Naive thymus-derived CD8-positive, alpha-beta T cell (primary cell): ENCODE measurements at regions not wholly inside any gene's neighbourhood (a gene's known extent, or its start where the extent isn't known, plus 50 kb on each side); places are given as distances from the start of the nearest gene placed in this dataset.
"Not testable (repeated sequence)": the region's sequence is repeated elsewhere in the genome, so short reads cannot be mapped to it uniquely, and the experiment has no call there.

ENCODE experiments used
- ATAC-seq, 2 donors: fragments of 150-1000 bp; cut with Tn5 transposase in 1 of 2; sonication (Bioruptor Pico), chemical (Tn5 transposase) in 1 of 2; 1 replicate in 1 of 2; 2 replicates in 1 of 2; pipeline ENCODE4 v1.10.0; 2021; ENCODE audit warnings: mild to moderate bottlenecking in 2 of 2, moderate library complexity in 2 of 2
- POLR2A ChIA-PET: fragments of 350-600 bp; sonication (Branson Sonifier 250); formaldehyde crosslinking; loops from one replicate; lab custom pipeline; 2021; ENCODE audit warnings: antibody characterized with exemption; lab: Charles Lee
- DNase-seq, 10 donors: peaks; one replicate each; pipeline versions ENCODE4 v3.0.0 to v3.0.0-alpha.2; 2020 to 2022
- H3K27ac Mint-ChIP-seq, 10 donors: one replicate each; pipeline ENCODE4 v1.8.0; 2020 to 2022; ENCODE audit warnings: mild to moderate bottlenecking in 10 of 10, mixed read lengths in 10 of 10, moderate library complexity in 4 of 10, inconsistent platforms in 1 of 10
- H3K27me3 Mint-ChIP-seq, 5 donors: one replicate each; pipeline ENCODE4 v1.8.0; 2021 to 2022; ENCODE audit warnings: mixed read lengths in 5 of 5
- H3K36me3 Mint-ChIP-seq, 3 donors: one replicate each; pipeline ENCODE4 v1.8.0; 2020 to 2022; ENCODE audit warnings: mixed read lengths in 3 of 3, mild to moderate bottlenecking in 2 of 3, inconsistent platforms in 1 of 3
- H3K4me1 Mint-ChIP-seq, 4 donors: one replicate each; pipeline ENCODE4 v1.8.0; 2021 to 2022; ENCODE audit warnings: mixed read lengths in 4 of 4
- H3K4me3 Mint-ChIP-seq, 10 donors: one replicate each; pipeline ENCODE4 v1.8.0; 2020 to 2022; ENCODE audit warnings: mild to moderate bottlenecking in 10 of 10, mixed read lengths in 10 of 10, moderate library complexity in 6 of 10, inconsistent platforms in 1 of 10
- H3K9me3 Mint-ChIP-seq, 9 donors: one replicate each; pipeline ENCODE4 v1.8.0; 2020 to 2022; ENCODE audit warnings: mixed read lengths in 9 of 9, mild to moderate bottlenecking in 3 of 9, inconsistent platforms in 1 of 9, moderate library complexity in 1 of 9

DNA sequence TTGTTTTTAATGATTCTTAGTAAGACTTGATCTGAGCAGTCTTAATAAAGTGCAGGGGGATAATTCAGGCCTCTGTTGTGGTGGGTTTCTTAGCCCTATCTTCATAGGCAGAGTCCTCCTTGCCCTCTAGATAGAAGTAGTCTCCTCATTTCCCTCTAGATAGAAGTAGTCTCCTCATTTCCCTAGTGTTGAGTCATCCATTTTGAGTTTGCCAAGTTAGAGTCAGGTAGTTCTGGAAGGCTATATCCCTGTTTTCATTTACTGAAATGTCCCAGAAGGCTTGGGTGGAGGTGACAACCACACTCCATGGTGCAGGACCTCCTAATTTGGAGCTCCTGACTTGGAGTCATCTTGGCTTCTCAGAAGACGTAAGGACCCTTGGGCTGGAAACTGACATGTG lies 384.6 kb downstream of the MLLT3 start:
- DNase-seq: no peak
- H3K4me1 Mint-ChIP-seq: peaks cover 17 to 45% (median 35%) of the 10 kb centered on the region in 4 donors

GRCh38 chr9:20236676-20237075 lies 385.6 kb downstream of the MLLT3 start:
- no peak overlapping the region for H3K27ac Mint-ChIP-seq
- no peak for DNase-seq
- H3K4me3 Mint-ChIP-seq: no peak overlapping the region
- H3K4me1 Mint-ChIP-seq: peaks cover 10 to 35% (median 25%) of the 10 kb centered on the region in 4 donors
- POLR2A ChIA-PET: no interaction called here
- no peaks in the 10 kb centered on the region for H3K27me3 Mint-ChIP-seq
- ATAC-seq: no peak
- peaks cover 0 to 5% (median 4%) of the 10 kb centered on the region in 3 donors for H3K36me3 Mint-ChIP-seq
- H3K9me3 Mint-ChIP-seq: peaks cover 0 to 20% (median 6%) of the 10 kb centered on the region in 9 donors

More for the DNA sequence above, 384.6 kb downstream of the MLLT3 start:
- Mint-ChIP-seq H3K9me3 (peaks cover 0 to 15% (median 5%) of the 10 kb centered on the region in 9 donors), H3K4me3 (no peak overlapping the region), H3K27ac (peak overlapping the region in 2 of 10 donors; percentile 3 to 57), H3K27me3 (no peaks in the 10 kb centered on the region), H3K36me3 (peaks cover 0 to 5% (median 3%) of the 10 kb centered on the region in 3 donors)
- POLR2A ChIA-PET: no interaction called here
- ATAC-seq: no peak

DNA sequence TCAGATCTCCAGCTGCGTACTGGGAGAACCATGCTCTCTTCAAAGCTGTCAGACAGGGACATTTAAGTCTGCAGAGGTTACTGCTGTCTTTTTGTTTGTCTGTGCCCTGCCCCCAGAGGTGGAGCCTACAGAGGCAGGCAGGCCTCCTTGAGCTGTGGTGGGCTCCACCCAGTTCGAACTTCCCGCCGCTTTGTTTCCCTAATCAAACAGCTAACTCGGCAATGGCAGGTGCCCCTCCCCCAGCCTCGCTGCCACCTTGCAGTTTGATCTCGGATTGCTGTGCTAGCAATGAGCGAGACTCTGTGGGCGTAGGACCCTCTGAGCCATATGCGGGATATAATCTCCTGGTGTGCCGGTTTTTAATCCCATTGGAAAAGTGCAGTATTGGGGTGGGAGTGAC lies 387.1 kb downstream of the MLLT3 start:
- H3K4me1 Mint-ChIP-seq: peaks cover 0 to 21% (median 12%) of the 10 kb centered on the region in 4 donors
- H3K4me3 Mint-ChIP-seq, H3K27ac Mint-ChIP-seq, H3K36me3 Mint-ChIP-seq, H3K27me3 Mint-ChIP-seq, ATAC-seq, POLR2A ChIA-PET, DNase-seq: not testable (repeated sequence)
- peaks cover 0 to 31% (median 8%) of the 10 kb centered on the region in 9 donors for H3K9me3 Mint-ChIP-seq

- Mint-ChIP-seq H3K4me3 (peak overlapping the region in 1 of 10 donors; percentile 26), H3K9me3 (peaks cover 0 to 17% (median 2%) of the 10 kb centered on the region in 9 donors), H3K27me3 (no peaks in the 10 kb centered on the region), H3K4me1 (peaks cover 8 to 45% (median 33%) of the 10 kb centered on the region in 4 donors), H3K27ac (peak overlapping the region in 1 of 10 donors; percentile 77), H3K36me3 (peaks cover 0 to 6% (median 5%) of the 10 kb centered on the region in 3 donors)
- no peak for DNase-seq
- no peak for ATAC-seq
- POLR2A ChIA-PET: interaction anchor here (0.7 kb wide), 1 partner anchor 23 kb away, joined by 4 read pairs; no protein-coding TSS in a partner anchor
Measured at GRCh38 chr9:20228096-20228495, 394.2 kb downstream of the MLLT3 start.

- POLR2A ChIA-PET: interaction anchor here (0.5 to 0.7 kb wide), 2 partner anchors 12 to 24 kb away, joined by 3 to 4 read pairs; no protein-coding TSS in a partner anchor
- no peak overlapping the region for H3K27ac Mint-ChIP-seq
- peaks cover 0 to 12% (median 2%) of the 10 kb centered on the region in 9 donors for H3K9me3 Mint-ChIP-seq
- no peaks in the 10 kb centered on the region for H3K27me3 Mint-ChIP-seq
- ATAC-seq (no peak), DNase-seq (no peak)
- H3K4me1 Mint-ChIP-seq: peaks cover 8 to 45% (median 33%) of the 10 kb centered on the region in 4 donors
- H3K36me3 Mint-ChIP-seq: peaks cover 0 to 6% (median 5%) of the 10 kb centered on the region in 3 donors
- H3K4me3 Mint-ChIP-seq: no peak overlapping the region
Measured at GRCh38 chr9:20227166-20227874, 395.0 kb downstream of the MLLT3 start.

GRCh38 chr9:20226345-20226744 lies 396.0 kb downstream of the MLLT3 start:
- DNase-seq (no peak), ATAC-seq (no peak)
- H3K36me3 Mint-ChIP-seq: peaks cover 0 to 6% (median under 1%) of the 10 kb centered on the region in 3 donors
- H3K27ac Mint-ChIP-seq: no peak overlapping the region
- POLR2A ChIA-PET: interaction anchor here (0.6 to 1.4 kb wide), 2 partner anchors 13 to 738 kb away, joined by 3 to 4 read pairs; no protein-coding TSS in a partner anchor
- no peak overlapping the region for H3K4me3 Mint-ChIP-seq
- peaks cover 0 to 8% (median 2%) of the 10 kb centered on the region in 9 donors for H3K9me3 Mint-ChIP-seq
- H3K4me1 Mint-ChIP-seq: peaks cover 10 to 50% (median 36%) of the 10 kb centered on the region in 4 donors
- H3K27me3 Mint-ChIP-seq: no peaks in the 10 kb centered on the region

- POLR2A ChIA-PET: interaction anchor here (1.4 kb wide), 1 partner anchor 13 kb away, joined by 4 read pairs; no protein-coding TSS in a partner anchor
- Mint-ChIP-seq H3K27me3 (no peaks in the 10 kb centered on the region), H3K36me3 (peaks cover 0 to 6% (median 0%) of the 10 kb centered on the region in 3 donors), H3K4me1 (peaks cover 14 to 55% (median 41%) of the 10 kb centered on the region in 4 donors), H3K27ac (no peak overlapping the region), H3K4me3 (peak overlapping the region in 4 of 10 donors; percentile 9 to 65 (median 25)), H3K9me3 (peaks cover 0 to 5% (median 0%) of the 10 kb centered on the region in 9 donors)
- ATAC-seq (no peak), DNase-seq (no peak)
Measured at GRCh38 chr9:20225826-20226225, 396.5 kb downstream of the MLLT3 start.

GRCh38 chr9:20224756-20225155 lies 397.5 kb downstream of the MLLT3 start:
- H3K36me3 Mint-ChIP-seq: peaks cover 0 to 6% (median 0%) of the 10 kb centered on the region in 3 donors
- peak overlapping the region in 1 of 10 donors; percentile 1 for H3K27ac Mint-ChIP-seq
- H3K9me3 Mint-ChIP-seq: peaks cover 0 to 5% (median 0%) of the 10 kb centered on the region in 9 donors
- ATAC-seq (no peak), DNase-seq (no peak)
- no peaks in the 10 kb centered on the region for H3K27me3 Mint-ChIP-seq
- H3K4me1 Mint-ChIP-seq: peaks cover 16 to 56% (median 42%) of the 10 kb centered on the region in 4 donors
- POLR2A ChIA-PET: interaction anchor here (0.6 to 1.4 kb wide), 2 partner anchors 15 to 36 kb away, joined by 3 to 4 read pairs; no protein-coding TSS in a partner anchor
- no peak overlapping the region for H3K4me3 Mint-ChIP-seq

DNA sequence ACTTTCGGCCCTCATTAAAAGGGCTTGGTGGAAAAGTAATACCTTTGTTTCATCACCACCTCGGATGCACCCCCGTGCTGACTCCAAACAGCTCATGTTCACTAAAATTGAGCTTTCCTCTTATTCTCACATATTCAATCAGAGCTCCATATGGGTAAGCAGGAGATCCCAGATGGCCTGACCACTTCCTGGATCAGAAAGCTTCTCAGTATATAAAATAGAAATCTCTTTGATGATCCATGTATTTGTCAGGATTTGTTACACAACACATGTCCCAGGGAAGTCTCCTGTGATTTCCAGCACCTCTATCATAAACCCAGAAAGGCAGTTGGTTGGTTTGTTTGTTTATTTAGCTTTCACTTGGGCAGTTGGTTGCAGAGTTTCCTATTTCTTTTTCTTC lies 402.0 kb downstream of the MLLT3 start:
- Mint-ChIP-seq H3K9me3 (peaks cover 0 to 5% (median 0%) of the 10 kb centered on the region in 9 donors), H3K27me3 (peaks cover 0 to 1% (median 0%) of the 10 kb centered on the region in 5 donors), H3K36me3 (peaks cover 0 to 6% (median 0%) of the 10 kb centered on the region in 3 donors), H3K4me1 (peaks cover 10 to 25% (median 16%) of the 10 kb centered on the region in 4 donors), H3K27ac (no peak overlapping the region), H3K4me3 (no peak overlapping the region)
- POLR2A ChIA-PET: no interaction called here
- ATAC-seq (no peak), DNase-seq (no peak)

- DNase-seq (no peak), ATAC-seq (no peak)
- H3K9me3 Mint-ChIP-seq: peaks cover 0 to 5% (median 0%) of the 10 kb centered on the region in 9 donors
- H3K4me3 Mint-ChIP-seq: no peak overlapping the region
- H3K4me1 Mint-ChIP-seq: peaks cover 9 to 17% (median 11%) of the 10 kb centered on the region in 4 donors
- H3K36me3 Mint-ChIP-seq: peaks cover 0 to 6% (median 0%) of the 10 kb centered on the region in 3 donors
- POLR2A ChIA-PET: interaction anchor here (0.6 kb wide), 1 partner anchor 14 kb away, joined by 5 read pairs; no protein-coding TSS in a partner anchor
- peaks cover 0 to 1% (median 0%) of the 10 kb centered on the region in 5 donors for H3K27me3 Mint-ChIP-seq
- H3K27ac Mint-ChIP-seq: no peak overlapping the region
Measured at GRCh38 chr9:20219437-20219836, 402.9 kb downstream of the MLLT3 start.

DNA sequence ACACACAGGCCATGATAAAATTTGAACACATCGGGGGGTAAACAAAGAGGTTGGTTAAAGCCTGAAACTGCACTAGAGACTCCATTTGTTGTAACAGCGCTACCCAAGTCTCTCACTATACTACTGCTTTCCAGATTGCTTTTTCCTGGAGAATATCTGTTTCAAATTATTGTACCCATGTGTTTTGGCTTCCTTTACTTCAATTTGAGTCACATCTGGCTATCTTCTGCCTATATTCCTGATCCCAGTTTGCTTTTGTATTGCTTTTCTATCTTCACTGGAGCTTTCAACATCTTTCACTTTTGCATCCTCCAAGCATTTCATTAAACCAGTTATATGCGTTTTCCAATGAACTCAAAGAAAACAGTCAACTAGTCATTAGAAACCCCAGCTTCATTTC lies 404.7 kb downstream of the MLLT3 start:
- Mint-ChIP-seq H3K4me1 (peaks cover 8 to 11% (median 9%) of the 10 kb centered on the region in 4 donors), H3K9me3 (no peaks in the 10 kb centered on the region), H3K27me3 (peaks cover 0 to 1% (median 0%) of the 10 kb centered on the region in 5 donors), H3K27ac (no peak overlapping the region), H3K36me3 (no peaks in the 10 kb centered on the region), H3K4me3 (no peak overlapping the region)
- DNase-seq (no peak), ATAC-seq (no peak)
- POLR2A ChIA-PET: no interaction called here

GRCh38 chr9:20216438-20216837 lies 405.9 kb downstream of the MLLT3 start:
- no peaks in the 10 kb centered on the region for H3K9me3 Mint-ChIP-seq

GRCh38 chr9:20215552-20215951 lies 406.7 kb downstream of the MLLT3 start:
- Mint-ChIP-seq H3K36me3 (no peaks in the 10 kb centered on the region), H3K27ac (no peak overlapping the region), H3K4me1 (peaks cover 0 to 3% (median 3%) of the 10 kb centered on the region in 4 donors), H3K27me3 (peaks cover 0 to 1% (median 0%) of the 10 kb centered on the region in 5 donors), H3K4me3 (no peak overlapping the region), H3K9me3 (no peaks in the 10 kb centered on the region)
- DNase-seq (no peak), ATAC-seq (no peak)
- POLR2A ChIA-PET: no interaction called here

More at GRCh38 chr9:20216438-20216837, 405.9 kb downstream of the MLLT3 start:
- H3K4me1 Mint-ChIP-seq: peaks cover 6 to 8% (median 7%) of the 10 kb centered on the region in 4 donors
- H3K27ac Mint-ChIP-seq: no peak overlapping the region
- H3K4me3 Mint-ChIP-seq: no peak overlapping the region
- no peak for ATAC-seq
- peaks cover 0 to 1% (median 0%) of the 10 kb centered on the region in 5 donors for H3K27me3 Mint-ChIP-seq
- POLR2A ChIA-PET: no interaction called here
- DNase-seq: no peak
- H3K36me3 Mint-ChIP-seq: no peaks in the 10 kb centered on the region
